NOMO-1 treated with DMSO at 0.1 percent for 48 hours (cell line): ENCODE measurements at regions not wholly inside any gene's neighbourhood (a gene's known extent, or its start where the extent isn't known, plus 50 kb on each side); places are given as distances from the start of the nearest gene placed in this dataset.
A peak's percentile ranks its signal among the peaks of the same experiment; 100 is the strongest.

ENCODE experiments used
- DNase-seq: peaks from one replicate; lab custom pipeline; 2025; ENCODE audit not compliant: unreplicated experiment; lab: John Stamatoyannopoulos, UW

DNA sequence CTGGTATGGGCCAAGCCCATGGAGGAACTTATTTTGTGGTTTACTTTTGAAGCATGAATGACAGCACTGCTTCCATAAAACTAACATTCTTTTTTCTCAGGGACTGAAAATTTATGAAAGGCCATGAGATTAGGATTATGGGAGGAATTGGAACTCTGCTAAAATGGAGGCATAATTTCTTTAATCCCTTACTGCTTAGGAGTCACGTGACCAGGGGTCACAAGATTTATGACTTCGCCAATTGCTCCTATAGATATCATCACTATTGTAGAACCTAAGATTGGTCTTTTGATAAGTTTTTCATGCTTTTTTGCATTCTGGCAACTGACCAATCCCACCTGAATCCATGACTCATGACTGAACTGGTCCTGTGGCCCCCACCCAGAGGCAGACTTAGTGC is 495.7 kb upstream of the VRK2 start:
- DNase-seq, result no peak

DNA sequence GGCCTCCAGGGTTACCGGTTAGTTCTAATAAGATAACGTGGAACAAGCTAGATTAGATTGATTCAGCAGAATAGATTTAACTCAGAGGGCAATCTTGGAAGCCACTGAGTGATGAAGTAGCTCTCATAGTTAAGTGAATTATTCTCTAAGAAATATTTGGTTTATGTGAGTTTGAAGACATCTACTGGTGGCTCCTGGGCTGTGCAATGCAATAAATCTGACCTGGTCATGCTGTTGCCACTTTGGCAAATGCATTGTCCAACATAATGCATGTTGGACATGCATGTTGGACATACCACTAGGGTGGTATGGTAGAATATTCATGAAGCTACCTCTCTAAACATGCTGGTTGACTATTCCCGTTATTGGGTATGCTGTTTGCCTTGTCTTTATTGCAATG is 493.7 kb upstream of the VRK2 start:
- no peak for DNase-seq

DNA sequence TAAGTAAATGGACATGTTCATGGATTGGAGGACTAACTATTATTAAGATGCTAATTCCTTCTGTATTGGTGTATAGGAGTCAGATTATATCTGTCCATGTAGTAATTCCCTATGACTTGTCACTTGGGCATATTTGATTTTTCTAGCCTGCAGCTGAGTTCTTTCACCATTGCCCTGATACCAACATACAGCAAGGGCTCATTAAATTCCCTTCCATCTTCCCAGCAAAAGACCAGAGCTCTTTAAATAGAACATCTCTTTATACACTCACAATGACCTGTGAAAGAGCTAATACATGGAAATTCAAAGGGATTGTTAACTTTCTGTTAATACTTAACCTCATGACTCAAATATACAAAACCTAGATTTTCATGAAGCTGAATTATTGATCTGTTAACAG is 492.3 kb upstream of the VRK2 start:
- no peak for DNase-seq

DNA sequence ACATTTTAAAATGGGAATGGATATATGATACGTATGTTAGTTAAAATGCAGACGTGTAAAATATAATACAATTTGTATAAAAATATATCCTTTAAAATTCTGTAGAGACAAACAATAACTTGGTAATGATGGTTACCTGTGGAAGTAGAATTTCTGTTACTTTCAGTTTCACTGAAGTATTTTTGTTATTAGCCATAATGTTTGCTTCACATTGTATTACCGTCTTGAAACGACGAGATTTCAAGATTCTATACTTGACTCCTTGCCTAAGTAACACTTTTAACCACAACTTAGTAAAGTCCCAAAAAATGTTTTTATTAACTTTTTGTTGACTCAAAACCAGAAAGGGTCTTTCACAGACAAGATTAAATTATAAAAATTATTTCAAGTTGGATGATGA is 488.3 kb upstream of the VRK2 start:
- DNase-seq, result no peak

DNA sequence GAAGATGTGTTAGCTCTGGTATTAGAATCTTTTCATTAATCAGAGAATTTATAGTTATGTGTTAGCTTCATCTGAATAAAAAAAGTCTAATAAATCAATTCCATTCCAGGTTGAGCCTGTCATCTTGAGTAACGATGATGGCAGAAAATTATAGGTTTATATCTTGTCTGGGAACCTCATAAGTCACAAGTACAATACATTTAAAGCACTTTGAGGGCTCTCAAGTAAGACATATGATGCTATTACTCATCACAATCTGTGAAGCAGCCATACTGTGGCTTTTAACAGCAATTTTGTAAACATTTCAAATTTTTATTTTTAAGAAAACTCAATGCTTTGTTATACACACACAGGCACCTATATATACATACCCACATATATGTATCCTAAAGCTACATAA is 484.1 kb upstream of the VRK2 start:
- DNase-seq, result no peak

DNA sequence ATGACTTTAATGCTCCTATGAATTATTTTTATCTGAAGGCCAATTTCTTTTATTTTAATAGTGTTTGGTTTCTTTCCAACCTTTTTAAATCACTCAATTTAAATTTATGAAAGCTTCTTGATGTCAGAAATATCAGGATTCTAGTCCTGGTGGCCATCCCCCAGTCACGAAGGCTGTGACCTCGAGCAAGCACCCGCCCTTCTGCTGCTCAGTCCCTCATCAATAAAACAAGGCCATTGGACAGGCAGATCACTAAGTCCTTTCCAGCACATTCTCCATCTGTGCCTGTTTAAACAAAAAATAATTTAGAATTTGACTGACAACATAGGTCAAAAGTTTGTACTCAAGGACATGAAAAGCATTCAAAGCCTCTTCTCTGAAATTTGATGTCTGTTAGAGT is 483.6 kb upstream of the VRK2 start:
- no peak for DNase-seq

DNA sequence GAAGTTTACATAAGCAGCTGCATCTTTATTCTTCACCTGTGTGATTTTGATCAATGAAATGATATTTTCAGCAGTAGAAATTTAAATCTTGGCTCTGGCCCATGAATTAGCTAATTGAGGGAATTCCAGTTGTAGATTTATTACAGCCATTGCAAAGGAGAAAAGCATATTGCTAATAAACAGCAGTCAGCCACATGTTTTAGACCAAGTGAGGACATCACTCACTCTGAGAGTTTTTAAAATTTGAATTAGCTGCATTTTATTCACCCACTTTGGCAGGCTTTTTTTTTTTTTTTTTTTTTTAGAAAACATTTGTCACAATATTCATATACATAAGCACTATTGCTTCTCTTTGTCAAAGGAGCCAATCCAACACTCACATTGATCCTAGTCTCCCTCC is 479.4 kb upstream of the VRK2 start:
- DNase-seq, result no peak

DNA sequence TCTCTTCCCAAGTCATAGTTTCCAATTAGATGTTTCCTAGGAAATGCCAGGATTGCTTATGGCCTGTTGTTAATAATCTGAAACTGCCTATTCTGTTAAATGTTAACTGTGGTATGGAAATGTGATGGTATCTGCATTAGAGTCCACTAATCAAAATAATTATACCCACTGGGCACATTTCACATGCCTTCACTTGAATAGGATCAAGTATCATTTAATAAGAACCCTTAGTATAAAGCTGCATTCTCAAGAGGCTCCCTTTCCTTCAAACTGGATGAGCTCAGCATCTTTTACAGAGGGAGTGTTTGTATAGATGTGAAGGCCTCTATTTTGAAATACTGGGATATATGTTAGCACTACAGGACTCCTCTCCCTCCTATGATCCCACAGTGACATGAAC is 477.2 kb upstream of the VRK2 start:
- DNase-seq, result no peak

DNA sequence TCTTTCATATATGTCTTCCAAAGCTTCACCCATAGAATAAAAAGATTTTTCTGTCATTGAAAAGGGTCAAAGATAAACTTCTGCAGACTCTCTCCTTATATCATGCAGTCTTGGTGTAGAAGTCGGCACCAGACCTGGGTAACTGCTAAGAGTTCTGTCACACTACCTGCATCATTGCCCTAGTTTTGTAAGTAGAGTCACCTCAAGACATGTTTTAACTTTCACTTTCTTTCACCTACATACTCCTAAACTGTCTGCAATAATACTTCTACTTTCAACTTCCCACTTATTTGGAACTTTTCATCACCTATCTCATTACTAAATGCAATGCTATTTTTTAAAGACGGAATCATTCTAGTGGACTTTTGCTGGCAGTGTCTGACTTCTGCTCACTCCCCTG is 475.6 kb upstream of the VRK2 start:
- no peak for DNase-seq

DNA sequence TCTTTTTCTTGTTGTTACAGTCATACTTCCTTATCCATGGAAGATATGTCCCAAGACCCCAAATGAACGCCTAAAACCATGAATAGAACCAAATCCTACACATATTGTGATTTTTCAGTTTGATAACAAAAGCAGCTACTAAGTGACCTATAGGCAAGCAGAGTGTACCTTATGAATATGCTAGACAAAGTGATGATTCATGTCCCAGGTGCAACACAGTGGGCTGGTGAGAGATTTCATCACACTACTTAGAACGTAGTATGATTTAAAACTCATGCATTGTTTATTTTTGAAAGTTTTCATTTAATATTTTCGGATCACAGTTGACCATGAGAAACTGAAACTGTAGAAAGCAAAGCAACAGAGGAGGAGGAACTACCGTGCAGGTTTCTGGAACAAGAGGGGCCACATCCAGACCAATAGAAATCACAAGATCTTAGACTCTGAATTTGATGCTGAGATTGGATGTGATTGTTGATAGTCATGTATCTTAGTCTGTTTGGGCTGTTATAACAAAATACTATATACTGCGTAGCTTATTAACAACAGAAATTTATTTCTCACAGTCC is 470.8 kb upstream of the VRK2 start:
- DNase-seq, result no peak

DNA sequence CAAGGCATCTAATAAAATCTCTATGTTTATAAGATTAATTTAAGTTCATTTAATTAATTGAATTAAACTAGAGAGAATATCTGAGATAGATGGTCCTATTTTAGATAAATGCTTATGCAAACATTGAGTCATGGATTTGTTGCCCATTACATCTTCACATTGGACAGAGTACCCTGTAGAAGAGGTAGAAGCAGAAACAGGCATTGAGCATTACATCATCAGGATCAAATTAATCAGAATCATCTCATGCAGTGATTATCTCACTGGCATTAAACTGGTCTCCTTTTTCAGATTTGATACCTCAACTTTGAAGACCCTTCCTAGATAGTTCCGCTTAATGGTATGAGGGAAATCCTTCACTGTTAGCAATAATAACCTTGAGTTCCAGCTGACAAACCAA is 469.6 kb upstream of the VRK2 start:
- DNase-seq, result no peak

DNA sequence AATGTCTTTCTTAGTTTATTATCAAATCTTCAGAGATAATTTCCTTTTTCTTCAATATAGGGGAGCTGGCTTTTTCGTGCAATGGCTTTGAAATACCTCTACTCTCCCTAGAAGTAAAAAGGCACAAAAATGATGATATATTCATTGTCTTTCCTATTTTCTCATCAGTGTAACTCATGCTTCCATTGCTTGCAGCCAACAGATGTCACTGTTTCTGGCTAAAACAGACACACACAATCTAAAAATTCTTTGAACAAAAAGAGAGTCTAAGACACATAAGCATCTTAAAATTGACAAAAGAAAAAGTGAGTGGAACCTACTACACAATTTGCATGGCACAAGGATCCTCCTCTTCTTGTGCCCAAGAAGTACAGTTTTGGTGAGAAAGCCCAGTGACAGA is 448.7 kb upstream of the VRK2 start:
- no peak for DNase-seq

DNA sequence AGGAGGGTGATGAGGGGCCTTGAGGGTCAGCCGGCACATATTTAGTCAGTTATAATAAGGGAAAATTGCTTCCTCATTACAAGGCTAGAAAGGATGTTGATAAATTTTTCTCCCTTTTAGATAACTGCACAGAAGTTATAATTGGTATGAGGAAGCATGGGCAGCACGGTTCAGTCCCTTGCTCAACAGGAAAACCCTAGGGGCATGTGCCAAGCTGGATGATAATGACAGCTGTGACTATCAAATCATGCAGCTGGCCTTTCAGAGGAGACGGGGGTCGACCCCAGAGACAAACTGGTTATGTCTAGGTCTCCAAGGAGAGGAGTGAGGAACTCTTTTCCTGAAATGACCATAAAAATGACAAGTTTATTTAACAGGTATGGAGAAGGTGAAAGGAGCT is 448.1 kb upstream of the VRK2 start:
- DNase-seq, result peak; percentile 86

DNA sequence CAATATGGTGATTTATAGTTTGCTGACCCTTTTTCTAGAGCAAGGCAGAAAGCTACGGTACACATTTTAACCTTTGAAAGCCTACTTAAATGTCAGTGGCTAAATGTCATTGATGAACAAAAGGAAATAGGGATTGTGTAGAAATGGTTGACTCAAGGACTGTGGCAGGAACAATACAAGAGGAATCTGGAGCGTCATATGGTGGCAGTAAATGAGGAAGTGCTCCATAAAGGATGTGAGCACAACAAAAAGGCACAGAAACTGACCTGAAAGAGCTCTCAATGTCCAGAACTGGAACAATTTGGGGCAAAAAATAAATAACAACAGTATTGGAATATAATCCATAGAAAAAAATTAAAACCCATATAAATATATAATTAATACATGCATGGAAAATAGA is 443.9 kb upstream of the VRK2 start:
- peak; percentile 50 for DNase-seq

DNA sequence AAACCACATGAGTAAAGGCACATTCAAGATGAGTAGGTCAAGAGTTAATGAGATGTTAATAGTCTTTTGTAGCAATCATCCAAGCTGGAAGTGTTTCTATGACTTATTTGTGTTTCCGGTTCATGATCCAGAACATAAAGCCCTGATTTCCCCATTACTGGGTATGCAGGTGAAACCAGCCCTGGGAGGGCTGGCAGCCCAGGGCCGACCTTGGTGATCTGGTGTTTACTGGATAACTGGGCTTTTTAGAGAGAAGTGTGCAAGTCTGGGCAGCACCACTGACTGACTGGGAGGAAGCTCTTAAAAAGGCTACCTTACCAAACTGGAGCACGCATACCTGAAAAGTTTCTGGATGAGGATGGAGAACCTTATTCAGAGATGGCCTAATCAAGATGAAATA is 431.6 kb upstream of the VRK2 start:
- no peak for DNase-seq

DNA sequence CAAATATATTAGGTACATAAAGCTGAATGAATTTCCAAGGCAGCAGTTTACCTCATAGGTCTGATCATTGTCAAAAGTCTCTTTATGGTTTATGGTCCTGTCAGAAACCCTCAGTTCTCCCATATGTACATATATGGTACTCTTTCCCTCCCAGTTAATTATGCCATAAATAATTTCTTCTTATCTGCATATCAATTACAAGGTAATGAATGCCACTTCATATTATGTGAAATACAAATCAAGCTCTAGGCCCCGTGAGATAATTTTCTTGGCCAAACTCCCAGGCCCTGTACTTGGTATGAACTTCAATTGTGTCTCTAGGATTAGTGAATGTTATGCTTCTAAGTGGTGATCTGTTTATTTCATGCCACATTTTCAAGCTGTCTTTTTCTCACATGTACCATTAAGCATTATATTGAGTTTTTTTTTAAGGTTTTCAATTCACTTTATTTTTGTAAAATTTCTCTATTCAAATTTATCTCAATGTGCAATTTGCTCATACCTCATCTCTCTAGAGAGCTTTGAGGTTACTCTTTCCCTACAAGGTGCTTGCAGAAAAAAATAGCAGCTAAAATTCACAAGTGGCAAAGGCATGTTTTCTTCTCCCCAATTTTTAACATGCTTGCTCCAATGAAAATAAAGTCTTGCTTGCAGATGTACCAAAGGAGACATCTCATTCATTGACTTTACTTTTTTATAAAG is 430.6 kb upstream of the VRK2 start:
- no peak for DNase-seq

DNA sequence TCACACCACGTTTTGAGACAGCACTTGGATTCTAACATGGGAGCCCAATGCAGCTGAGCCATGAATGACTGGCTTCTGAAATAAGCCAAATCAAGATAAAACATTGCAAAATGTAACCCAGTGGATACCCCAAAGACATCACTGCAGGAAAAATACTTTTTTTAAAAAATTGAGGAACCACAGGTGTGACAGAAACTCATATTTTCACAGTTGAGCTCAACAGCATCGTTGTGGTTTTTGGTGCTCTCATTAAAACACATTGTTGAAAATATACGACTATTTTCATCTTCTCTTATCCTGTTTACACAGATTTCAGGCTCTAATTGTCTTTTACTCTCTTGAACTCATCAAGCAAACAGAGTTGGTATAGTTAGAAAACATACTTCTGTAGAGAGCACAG is 429.3 kb upstream of the VRK2 start:
- no peak for DNase-seq

DNA sequence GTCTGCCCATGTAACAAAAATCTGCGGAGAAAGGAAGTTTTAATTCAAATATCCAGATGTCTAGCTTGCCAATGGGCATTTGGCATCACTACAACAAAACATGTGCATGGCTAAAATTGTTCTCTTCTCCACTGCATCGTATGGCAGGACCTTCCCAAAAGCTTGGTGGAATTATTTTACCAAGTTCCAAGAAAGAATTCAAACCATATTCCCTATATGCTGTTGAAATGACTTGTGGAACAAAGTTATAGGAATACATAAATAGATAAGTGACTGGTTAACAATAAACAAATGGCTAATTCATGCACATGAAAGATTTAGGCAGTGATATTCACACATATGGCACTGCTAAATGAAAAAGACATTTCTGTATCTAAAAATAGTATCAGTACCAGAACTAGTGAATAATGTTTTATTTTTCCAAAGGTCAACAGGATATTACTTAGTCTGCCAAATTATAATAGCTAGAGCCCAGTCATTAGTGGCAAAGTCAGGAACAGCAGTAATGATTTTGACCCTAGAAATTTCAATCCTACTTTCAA is 425.4 kb upstream of the VRK2 start:
- no peak for DNase-seq

DNA sequence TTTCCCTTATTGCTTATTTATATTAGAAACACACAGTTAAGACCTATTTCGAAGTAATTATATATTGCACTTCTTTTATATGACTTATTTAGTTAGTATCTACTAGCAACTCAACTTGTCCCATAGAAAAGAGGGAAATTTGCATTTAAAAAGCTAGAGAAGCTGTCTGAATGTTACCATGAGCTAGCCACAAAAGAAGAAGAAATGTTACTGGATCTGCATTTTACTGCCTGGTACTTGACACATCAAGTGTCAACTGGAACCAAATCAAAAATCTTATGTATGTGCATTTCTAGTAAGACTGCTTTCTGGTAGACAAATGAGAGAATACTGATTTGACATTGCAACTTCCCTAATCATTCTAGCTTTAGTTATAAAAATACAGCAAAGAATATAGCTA is 424.6 kb upstream of the VRK2 start:
- no peak for DNase-seq

DNA sequence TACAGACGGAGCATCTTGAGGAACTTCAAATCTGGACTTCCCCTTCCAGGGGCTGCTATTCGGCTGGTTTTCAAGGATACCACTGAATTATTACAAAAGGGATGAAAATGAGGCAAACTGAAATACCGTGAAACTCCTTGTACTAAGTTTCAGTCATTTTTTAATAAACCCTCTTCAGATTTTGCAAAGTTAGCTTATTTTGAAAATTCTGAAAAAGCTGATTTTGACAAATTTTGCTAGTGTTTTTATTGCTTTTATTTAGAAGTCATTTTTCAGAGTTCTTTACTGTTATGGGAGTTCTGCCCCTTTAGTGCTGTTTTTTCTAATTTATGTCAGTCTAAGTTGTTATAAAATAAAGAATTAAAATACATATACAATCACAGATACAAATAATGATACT is 390.4 kb upstream of the VRK2 start:
- no peak for DNase-seq

DNA sequence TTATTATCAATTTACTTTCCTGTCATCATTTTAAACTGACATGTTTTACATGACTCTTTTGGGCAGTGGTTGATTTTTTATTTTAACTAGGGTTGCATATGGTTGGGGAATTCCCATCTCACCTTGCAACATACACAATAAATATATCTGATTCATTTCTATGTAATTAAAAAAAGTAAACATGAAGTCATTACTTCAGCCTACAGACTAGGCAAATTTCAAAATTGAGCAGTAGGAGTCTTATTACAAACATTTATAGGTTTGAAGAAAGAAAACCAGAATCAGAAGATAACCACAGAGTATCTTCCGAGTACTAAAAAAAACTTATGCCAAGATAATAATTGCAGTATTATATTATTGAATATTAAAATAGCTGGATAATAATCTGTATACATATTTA is 377.0 kb upstream of the VRK2 start:
- no peak for DNase-seq

DNA sequence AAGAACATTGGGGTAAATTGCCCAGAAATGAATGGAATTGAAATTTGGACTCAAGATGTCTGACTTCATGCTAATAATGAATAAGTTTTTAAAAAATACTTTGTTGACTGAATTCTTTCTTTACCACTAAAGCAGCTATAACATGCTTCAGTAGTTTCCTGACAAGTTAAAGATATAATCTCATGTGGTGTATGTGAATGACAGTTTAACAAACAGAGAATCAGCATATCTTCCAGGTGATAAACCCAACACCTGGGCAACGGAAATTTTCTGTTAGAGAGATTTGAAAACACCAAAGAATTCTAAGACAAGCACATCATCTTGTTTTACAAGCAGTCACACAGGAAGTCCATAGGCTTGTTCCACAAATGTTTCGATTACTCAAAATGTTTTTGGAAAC is 372.6 kb upstream of the VRK2 start:
- DNase-seq, result no peak

DNA sequence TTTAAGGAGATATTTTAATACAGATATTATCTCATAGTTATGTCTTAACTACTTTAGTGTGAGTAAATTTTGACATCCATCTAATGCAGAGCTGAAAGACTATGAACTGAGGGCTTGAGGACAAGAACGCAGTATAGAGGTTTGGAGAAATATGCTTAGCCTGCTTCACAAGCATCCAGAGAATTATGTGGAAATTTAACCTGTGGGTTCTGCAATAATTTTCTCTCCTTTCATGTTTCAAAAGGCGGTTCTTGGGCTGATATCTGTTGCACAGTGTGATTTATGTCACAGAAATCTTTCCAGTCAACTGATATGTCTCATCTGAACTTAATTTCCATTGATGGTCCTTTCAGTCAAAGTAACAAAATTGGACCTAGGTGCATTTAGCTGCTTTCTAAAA is 371.9 kb upstream of the VRK2 start:
- no peak for DNase-seq
